DMS153 treated with DMSO at 0.1 percent for 48 hours (cell line): ENCODE measurements at regions not wholly inside any gene's neighbourhood (a gene's known extent, or its start where the extent isn't known, plus 50 kb on each side); places are given as distances from the start of the nearest gene placed in this dataset.

Experiments
- DNase-seq: peaks from one replicate; lab custom pipeline; 2025; ENCODE audit not compliant: unreplicated experiment; lab: John Stamatoyannopoulos, UW

- no peak for DNase-seq
Measured at GRCh38 chr11:116420770-116421528, 351.8 kb downstream of the BUD13 start.

GRCh38 chr11:116420030-116420429 lies 352.8 kb downstream of the BUD13 start:
- DNase-seq: no peak

DNA sequence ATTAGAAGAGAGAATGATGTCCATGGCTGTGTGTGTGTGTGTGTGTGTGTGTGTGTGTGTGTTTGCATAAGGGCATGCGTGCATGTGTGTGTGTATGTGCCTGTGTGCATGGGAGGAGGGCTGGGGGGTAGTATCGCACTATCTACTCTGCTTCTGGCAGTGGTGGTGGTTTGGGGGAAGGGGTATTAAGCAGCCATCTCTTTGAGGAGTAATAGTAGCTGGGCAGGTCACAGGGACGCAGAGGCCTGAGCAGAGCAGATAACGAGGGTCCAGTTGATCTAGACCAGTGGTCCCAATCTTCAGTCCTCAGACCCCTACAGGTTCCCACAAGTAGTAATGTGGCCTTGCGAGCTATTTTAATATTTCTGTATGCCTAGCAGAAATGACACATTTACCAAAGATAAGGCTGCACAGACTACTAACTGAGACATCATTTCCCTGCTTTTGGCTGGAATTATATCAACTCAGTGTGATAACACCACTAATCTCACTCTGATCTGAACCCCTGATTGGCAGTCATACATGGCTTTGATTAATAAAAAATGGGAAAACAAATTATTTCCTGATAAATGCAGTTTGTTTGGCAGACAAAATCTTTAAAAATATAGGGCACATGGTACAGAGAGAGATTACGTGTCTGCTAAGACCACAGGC lies 354.3 kb downstream of the BUD13 start:
- DNase-seq: no peak

DNA sequence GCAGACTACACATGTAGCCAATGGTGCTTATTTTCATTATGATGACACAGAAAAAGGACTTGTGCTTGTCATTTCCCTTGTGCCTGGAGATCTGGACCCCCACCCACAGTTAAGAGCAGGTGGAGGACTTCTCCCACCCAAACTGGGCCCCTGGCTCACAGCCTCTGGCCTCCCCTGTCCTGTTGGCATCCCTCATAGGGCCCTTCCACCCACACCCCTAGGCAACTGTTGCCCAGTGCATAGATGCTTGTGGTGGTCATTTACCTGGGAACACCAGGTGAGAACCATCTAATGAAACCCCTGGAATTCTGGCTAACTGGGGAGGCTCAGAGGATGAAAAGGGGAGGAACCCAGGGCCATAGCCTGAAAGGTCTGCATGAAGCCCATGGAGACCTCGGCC lies 355.9 kb downstream of the BUD13 start:
- DNase-seq: no peak

GRCh38 chr11:116415095-116415494 lies 357.7 kb downstream of the BUD13 start:
- DNase-seq: peak; percentile 11

GRCh38 chr11:116414357-116414880 lies 358.4 kb downstream of the BUD13 start:
- DNase-seq: no peak

DNA sequence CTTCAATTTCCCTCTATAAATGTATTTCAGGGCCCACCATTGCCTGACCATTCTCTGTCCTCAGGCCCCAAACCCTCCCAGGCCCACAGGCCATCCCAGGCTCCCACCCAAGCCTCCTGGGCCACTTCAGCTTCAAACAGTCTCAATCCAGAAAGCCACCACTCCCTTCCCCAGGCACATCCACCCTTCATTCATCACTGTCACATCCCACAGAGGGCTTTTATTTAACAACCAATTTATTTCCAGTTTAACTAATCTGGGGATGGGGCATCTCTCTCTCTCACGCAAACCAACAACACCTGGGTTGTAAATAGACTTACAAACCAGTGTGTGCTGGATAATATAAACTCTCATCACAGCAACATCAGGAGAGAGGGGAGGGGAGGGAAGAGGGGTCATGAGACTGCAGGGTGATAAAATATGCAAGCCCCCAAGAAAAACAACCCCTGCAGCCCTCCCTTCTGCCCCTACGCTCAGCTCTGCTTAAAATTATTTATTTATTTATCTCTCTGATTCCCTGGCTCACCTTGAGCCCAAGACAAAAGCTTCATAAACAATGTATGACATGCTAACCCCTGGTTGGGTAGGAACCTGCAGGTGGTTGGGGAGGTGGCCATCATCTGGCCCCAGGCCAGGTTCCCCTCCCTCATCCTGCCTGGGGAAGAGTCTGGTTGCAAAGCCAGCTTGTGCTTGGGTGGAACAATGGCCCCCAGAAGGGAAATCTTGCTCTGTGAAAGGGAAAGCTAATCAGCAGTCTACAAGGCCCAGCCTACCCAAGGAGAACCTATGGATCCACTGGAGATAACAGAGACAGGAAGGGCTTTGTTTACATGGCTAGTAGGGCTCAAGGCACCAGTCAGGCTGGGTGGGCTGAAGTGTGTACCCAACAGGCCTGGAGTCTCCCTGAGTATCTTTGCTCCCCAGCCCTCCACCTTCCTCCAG lies 359.2 kb downstream of the BUD13 start:
- DNase-seq: peak; percentile 44

DNA sequence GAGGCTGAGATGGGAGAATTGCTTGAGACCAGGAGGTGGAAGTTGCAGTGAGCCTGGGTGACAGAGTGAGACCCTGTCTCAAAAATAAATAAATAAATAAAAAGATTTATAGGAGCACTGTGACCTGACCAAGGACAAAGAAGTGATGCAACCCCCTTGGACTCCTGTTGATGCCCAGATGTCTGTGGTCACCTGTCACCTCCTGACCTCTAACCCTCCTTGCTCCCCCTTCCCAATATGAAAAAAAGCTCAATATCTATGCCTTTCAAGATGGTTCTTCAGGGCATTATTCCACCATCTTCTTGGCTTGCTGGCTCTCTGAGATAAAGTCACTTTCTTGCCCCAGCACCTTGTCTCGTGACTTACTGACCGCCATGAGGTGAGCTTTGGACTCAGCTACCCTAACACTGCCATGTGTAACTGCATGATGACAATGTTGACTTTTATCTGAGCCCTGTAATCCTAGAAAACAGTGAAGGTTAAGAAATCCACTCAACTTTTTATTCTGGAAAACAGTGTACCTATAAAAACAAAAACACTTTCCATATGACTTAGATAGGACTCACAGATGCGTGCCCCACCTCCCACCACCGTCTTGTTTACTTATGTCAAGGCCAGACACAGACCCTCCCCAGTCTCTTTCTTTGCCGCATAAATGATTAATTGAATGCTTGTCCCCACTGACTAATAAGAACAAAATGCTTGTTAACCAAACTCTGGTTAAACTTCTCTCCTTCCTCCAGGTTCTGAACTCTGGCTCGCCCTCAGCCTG lies 360.5 kb downstream of the BUD13 start:
- no peak for DNase-seq

GRCh38 chr11:116409238-116409637 lies 363.5 kb downstream of the BUD13 start:
- DNase-seq: no peak

DNA sequence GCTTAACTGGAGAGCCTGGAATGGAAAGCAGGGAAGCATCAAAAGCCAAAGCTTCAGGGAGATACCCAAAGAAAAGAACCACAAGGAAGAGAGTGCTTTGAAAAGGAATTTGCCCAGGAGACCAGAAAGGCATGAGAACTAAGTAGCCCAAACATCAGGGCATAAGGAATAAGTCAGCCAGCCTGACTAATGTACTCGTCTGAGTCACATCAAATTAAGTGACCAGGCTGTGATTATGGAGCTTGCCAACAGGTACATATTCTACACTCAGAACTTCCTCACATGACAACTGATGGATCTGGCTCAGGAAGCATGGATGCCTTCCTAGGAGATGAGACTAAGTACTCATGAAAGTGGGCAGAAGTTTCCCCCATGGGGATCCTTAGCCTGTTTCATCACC lies 366.7 kb downstream of the BUD13 start:
- no peak for DNase-seq

DNA sequence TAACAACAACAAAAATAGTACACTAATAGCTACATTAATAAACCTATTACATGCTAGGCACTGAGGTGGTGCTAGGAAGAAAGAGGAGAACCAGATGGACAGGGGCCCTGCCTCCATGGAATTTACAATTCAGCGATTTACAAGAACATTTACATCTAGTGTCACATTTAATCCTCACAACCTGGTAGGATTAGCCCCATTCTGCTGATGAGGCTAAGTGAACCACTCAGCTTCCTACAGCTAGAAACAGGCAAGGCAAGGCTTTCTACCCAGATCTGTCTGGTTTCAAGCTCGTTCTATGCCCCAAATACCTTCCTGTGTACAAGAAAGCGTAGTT lies 368.4 kb downstream of the BUD13 start:
- DNase-seq: no peak

DNA sequence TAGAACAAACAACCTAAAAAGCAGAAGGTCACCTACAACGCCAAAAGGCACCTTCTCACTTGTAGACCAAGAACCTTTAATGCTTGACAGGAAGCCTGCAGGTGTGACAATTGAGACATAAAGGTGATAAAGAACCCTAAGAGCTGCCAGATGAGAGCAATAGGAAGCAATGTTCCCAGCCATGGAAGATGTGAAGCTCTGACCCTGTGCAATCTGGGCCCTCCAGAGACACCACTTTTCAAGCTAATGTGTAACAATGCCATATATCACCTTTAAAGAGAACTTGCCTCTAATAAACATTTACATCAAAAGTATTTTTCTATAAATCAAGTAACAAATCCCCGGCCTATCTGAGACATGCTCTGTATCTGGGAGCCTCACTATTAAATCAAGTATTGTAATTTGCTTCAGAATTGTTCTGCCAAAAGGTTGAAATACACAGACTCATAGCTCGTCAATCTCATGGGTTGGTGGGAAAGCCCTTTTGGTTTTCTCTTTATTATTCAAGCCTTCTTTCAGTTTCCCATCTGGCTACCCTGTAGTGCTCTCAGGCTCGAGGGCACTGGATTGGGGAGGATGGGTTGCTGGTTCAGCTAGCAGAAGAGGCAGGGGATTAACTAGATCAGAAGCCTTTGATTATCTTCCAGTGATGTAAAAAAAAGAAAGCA lies 368.9 kb downstream of the BUD13 start:
- DNase-seq: no peak

DNA sequence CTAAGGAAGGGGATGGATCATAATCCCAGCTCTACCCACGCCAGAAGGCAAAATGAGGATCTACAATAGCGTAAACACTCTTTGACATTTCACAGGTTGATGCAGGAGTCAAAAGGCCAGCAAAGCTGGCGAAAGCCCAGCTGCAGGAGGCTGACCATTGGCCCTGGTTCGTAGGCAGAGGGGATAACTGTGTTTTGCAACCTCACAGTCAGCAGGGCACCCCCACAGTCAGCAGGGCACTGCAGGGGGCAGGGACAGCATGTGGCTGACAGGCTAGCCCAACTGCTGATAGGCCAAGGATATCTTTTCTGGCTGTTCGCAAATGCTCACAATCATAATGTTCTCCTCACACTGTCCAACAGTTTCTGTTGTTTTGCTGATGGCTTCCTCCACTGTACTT lies 372.7 kb downstream of the BUD13 start:
- DNase-seq: no peak

GRCh38 chr11:116397602-116398084 lies 375.1 kb downstream of the BUD13 start:
- DNase-seq: no peak

DNA sequence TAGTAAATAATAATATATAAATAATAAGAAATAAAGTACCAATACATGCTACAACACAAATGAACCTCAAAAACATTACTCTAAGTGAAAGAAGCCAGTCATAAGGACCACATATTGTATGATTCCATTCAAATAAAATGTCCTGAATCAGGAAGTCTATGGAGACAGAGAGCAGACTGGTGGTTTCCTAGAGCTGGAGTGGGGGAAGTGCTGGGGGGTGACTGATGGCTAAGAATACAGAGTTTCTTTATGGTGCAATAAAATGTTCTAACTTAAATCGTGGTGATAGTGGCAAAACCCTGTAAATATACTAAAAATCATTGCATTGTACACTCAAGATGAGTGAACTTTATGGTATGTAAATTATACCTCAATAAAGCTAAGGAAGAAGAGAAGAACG lies 376.5 kb downstream of the BUD13 start:
- no peak for DNase-seq

DNA sequence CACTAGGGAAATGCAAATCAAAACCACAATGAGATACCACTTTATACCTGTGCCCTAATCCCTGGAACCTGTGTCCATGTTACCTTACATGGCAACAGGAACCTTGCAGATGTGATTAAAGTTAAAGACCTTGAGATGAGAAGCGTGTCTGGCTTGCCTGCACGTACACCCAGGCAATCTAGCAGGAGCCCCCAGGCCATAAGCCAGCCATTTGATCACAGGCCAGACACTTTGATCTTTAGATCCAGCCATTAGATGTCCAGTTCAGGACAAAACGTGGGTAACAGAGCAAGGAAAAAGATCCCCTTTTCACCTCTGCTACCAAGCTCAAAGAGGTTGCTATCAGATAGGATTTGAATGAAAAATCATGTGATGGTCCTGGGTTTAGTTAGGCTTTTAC lies 378.8 kb downstream of the BUD13 start:
- DNase-seq: no peak

DNA sequence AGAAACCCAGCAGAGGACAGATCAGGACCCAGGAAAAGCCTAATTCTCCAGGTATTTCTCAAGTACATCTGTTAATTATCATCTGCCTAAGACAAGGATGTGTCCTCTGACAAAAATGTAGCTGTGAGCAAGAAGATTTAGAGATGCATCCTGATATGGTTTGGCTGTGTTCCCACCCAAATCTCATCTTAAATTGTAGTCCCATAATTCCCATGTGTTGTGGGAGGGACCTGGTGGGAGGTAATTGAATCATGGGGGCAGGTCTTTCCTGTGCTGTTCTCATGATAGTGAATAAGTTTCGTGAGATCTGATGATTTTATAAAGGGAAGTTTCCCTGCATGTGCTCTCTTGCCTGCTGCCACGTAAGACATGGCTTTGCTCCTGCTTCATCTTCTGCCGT lies 381.8 kb downstream of the BUD13 start:
- DNase-seq: no peak

- DNase-seq: no peak
Measured at GRCh38 chr11:116388146-116388545, 384.6 kb downstream of the BUD13 start.

GRCh38 chr11:116387641-116388040 lies 385.1 kb downstream of the BUD13 start:
- no peak for DNase-seq

DNA sequence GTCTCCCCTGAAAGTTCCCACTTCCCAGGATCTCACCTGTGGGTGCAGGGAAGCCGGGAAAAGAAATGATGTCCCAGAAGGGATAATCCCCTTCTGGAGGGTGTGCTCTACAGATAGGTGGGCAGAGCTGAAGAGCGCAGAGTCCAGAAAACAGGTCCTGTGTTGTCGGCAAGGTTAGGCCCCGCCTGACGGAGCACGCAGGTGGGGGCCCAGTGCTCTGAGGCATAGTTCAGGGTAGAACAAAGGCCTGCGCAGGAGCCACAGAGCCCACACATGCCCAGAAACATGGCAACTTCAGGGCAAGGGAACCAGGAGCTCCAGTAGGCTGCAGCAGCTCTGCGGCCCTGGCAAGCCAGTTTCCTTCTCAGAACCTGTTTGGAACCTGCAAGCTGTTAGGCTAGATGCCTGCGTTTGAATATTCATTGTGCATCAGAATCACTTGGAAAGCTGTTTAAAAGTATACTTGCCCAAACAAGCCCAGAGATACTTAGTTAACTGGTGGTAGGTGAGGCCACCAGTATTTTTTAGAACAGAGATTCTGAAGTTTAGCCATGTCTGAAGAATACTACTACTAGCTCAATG lies 386.6 kb downstream of the BUD13 start:
- no peak for DNase-seq
